ENCODE measurements at regions not wholly inside any gene's neighbourhood (a gene's known extent, or its start where the extent isn't known, plus 50 kb on each side); places are given as distances from the start of the nearest gene placed in this dataset.

- Histone ChIP-seq H3K9ac (ENCODE audit: low read length) (no peak overlapping the region), H3K4me3 (ENCODE audit: low read length) (no peak overlapping the region), H3K36me3 (ENCODE audit: insufficient read depth, low read length) (no peaks in the 10 kb centered on the region), H2AFZ (ENCODE audit: low read depth, low read length) (no peak overlapping the region), H3K79me2 (replicated peaks; ENCODE audit: insufficient read depth, low read length) (no peaks in the 10 kb centered on the region), H3K9me2 (ENCODE audit: insufficient read depth, low read length) (no peaks in the 10 kb centered on the region), H3F3A (ENCODE audit: insufficient read depth, low read length, poor library complexity, severe bottlenecking) (no peaks in the 10 kb centered on the region), H3K27me3 (ENCODE audit: insufficient read depth, low read depth, low read length) (no peaks in the 10 kb centered on the region), H3K9me3 (ENCODE audit: low read length) (no peaks in the 10 kb centered on the region), H3K4me2 (ENCODE audit: low read length) (no peak overlapping the region), H3K27ac (ENCODE audit: low read length) (no peak overlapping the region), H4K20me1 (ENCODE audit: insufficient read depth) (no peaks in the 10 kb centered on the region)
- TF ChIP-seq EP300 (conservative IDR thresholded peaks at IDR 0.05; ENCODE audit: poor library complexity, severe bottlenecking) (no peak), SMC3 (conservative IDR thresholded peaks at IDR 0.05; ENCODE audit: poor library complexity) (no peak), TAF1 (IDR thresholded peaks at IDR 0.05; ENCODE audit: low read depth) (no peak), MXI1 (conservative IDR thresholded peaks at IDR 0.05; ENCODE audit: poor library complexity, severe bottlenecking) (no peak), POLR2AphosphoS5 (IDR thresholded peaks at IDR 0.05) (no peak), REST (IDR thresholded peaks at IDR 0.05; ENCODE audit: borderline replicate concordance) (no peak), RAD21 (conservative IDR thresholded peaks at IDR 0.05) (no peak), EZH2 (IDR thresholded peaks at IDR 0.05; ENCODE audit: borderline replicate concordance, insufficient read depth, low read length, poor library complexity, severe bottlenecking) (no peak)
- TF ChIP-seq, protein P1, sequence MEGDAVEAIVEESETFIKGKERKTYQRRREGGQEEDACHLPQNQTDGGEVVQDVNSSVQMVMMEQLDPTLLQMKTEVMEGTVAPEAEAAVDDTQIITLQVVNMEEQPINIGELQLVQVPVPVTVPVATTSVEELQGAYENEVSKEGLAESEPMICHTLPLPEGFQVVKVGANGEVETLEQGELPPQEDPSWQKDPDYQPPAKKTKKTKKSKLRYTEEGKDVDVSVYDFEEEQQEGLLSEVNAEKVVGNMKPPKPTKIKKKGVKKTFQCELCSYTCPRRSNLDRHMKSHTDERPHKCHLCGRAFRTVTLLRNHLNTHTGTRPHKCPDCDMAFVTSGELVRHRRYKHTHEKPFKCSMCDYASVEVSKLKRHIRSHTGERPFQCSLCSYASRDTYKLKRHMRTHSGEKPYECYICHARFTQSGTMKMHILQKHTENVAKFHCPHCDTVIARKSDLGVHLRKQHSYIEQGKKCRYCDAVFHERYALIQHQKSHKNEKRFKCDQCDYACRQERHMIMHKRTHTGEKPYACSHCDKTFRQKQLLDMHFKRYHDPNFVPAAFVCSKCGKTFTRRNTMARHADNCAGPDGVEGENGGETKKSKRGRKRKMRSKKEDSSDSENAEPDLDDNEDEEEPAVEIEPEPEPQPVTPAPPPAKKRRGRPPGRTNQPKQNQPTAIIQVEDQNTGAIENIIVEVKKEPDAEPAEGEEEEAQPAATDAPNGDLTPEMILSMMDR (IDR thresholded peaks at IDR 0.05; ENCODE audit: poor library complexity, severe bottlenecking): no peak
These were observed 398.3 kb downstream of the GPD2 start for GRCh38 chr2:156834431-156834830.

DNA sequence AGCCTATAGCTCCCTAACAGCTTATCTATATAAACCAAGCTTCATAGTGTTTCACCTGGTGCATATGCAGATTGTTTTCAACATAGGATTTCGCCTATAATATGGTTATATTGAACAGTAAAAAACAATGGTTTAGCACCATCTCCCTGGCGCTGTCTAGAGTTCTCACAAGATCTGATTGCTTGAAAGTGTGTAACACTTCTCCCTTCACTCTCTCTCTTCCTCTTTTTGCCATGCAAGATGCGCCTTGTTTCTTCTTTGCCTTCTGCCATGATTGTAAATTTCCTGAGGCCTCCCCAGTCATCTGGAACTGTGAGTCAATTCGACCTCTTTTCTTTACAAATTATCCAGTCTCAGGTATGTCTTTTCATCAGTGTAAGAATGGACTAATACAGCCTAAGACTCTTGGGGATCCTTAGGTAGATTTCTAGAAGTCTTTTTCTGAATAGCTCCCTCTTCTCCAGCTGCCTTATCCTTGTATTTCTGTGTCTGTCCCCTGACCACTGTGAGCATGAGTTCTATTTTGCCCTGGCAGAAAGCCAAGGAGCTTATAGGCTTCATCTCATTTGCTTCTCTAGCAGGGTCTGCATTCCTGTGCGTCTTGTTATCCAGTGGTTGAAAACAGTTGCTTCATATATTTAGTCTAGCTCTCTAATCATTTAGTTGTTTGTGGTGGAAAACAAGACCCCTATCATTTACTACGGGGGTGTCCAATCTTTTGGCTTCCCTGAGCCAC lies 401.6 kb downstream of the GPD2 start:
- H3F3A ChIP-seq (ENCODE audit: insufficient read depth, low read length, poor library complexity, severe bottlenecking): no peaks in the 10 kb centered on the region
- H3K4me2 ChIP-seq (ENCODE audit: low read length): no peak overlapping the region
- TF ChIP-seq POLR2AphosphoS5 (IDR thresholded peaks at IDR 0.05): no peak
- no peak for TF ChIP-seq EZH2 (IDR thresholded peaks at IDR 0.05; ENCODE audit: borderline replicate concordance, insufficient read depth, low read length, poor library complexity, severe bottlenecking)
- TF ChIP-seq EP300 (conservative IDR thresholded peaks at IDR 0.05; ENCODE audit: poor library complexity, severe bottlenecking): no peak
- TF ChIP-seq, protein P1 (IDR thresholded peaks at IDR 0.05; ENCODE audit: poor library complexity, severe bottlenecking): no peak
- TF ChIP-seq MXI1 (conservative IDR thresholded peaks at IDR 0.05; ENCODE audit: poor library complexity, severe bottlenecking): no peak
- no peaks in the 10 kb centered on the region for H3K9me2 ChIP-seq (ENCODE audit: insufficient read depth, low read length)
- no peak overlapping the region for H2AFZ ChIP-seq (ENCODE audit: low read depth, low read length)
- H3K4me3 ChIP-seq (ENCODE audit: low read length): no peak overlapping the region
- no peaks in the 10 kb centered on the region for H4K20me1 ChIP-seq (ENCODE audit: insufficient read depth)
- H3K27me3 ChIP-seq (ENCODE audit: insufficient read depth, low read depth, low read length): no peaks in the 10 kb centered on the region
- H3K79me2 ChIP-seq (replicated peaks; ENCODE audit: insufficient read depth, low read length): no peaks in the 10 kb centered on the region
- H3K9ac ChIP-seq (ENCODE audit: low read length): no peak overlapping the region
- no peak overlapping the region for H3K27ac ChIP-seq (ENCODE audit: low read length)
- H3K36me3 ChIP-seq (ENCODE audit: insufficient read depth, low read length): no peaks in the 10 kb centered on the region
- H3K9me3 ChIP-seq (ENCODE audit: low read length): no peaks in the 10 kb centered on the region
